GM12878 (cell line): ENCODE measurements at regions not wholly inside any gene's neighbourhood (a gene's known extent, or its start where the extent isn't known, plus 50 kb on each side); places are given as distances from the start of the nearest gene placed in this dataset.

ENCODE experiments used
- ATAC-seq: fragments of 200-7000 bp; cut with Tn5 transposase; 3 replicates; pipeline ENCODE4 v1.9.1; 2020; ENCODE audit warnings: mild to moderate bottlenecking, moderate library complexity
- BruUV-seq: library from RNA; stranded (reverse); fragments of 400-500 nt; replicated peaks from 2 replicates; lab custom pipeline; 2021; lab: Mats Ljungman, UMichigan
- CTCF ChIA-PET: fragments of 300-600 bp; sonication (Branson Sonifier 250); formaldehyde crosslinking; extraction: SDS; loops from one replicate; lab custom pipeline; 2021; ENCODE audit warnings: inconsistent platforms; lab: Yijun Ruan, JAX
- POLR2A ChIA-PET: fragments of 350-600 bp; formaldehyde crosslinking; extraction: SDS; loops from one replicate; lab custom pipeline; 2021; ENCODE audit warnings: inconsistent platforms; lab: Charles Lee
- RAD21 ChIA-PET: fragments of 300-600 bp; sonication (Branson Sonifier 250); formaldehyde crosslinking; loops from one replicate; lab custom pipeline; 2023; ENCODE audit warnings: antibody characterized with exemption; ENCODE audit not compliant: unreplicated experiment; lab: Charles Lee
- SMC1A ChIA-PET: fragments of 300-600 bp; sonication (Branson Sonifier 250); formaldehyde crosslinking; loops from one replicate; lab custom pipeline; 2023; ENCODE audit not compliant: unreplicated experiment, uncharacterized antibody; lab: Charles Lee
- DNase-seq: peaks from one replicate; pipeline ENCODE4 v3.0.0-alpha.2; 2011; ENCODE audit warnings: low read depth, low spot score
- FAIRE-seq: peaks from 3 replicates; lab custom pipeline; 2011; peaks lifted over from hg19 to GRCh38; lab: Jason Lieb, UNC
- H2AFZ ChIP-seq: 2 replicates; pipeline ENCODE4 v1.6.0; 2011; ENCODE audit warnings: low read depth, low read length, control low read depth; ENCODE audit not compliant: control insufficient read depth
- H3K27ac ChIP-seq: 2 replicates; pipeline ENCODE4 v1.5.1; 2011; ENCODE audit warnings: control low read depth; ENCODE audit not compliant: control insufficient read depth, insufficient read depth
- H3K27me3 ChIP-seq, 2 experiments: replicated peaks in 1 of 2; 2 replicates each; pipeline versions ENCODE4 v1.6.0 to v1.6.1; 2011; ENCODE audit warnings: low read length in 1 of 2; ENCODE audit not compliant: control insufficient read depth in 2 of 2, insufficient read depth in 2 of 2
- H3K36me3 ChIP-seq, 2 experiments: 2 replicates each; pipeline ENCODE4 v1.5.1; 2011; ENCODE audit warnings: low read length in 1 of 2; ENCODE audit not compliant: control insufficient read depth in 2 of 2, insufficient read depth in 2 of 2
- H3K4me1 ChIP-seq: 2 replicates; pipeline ENCODE4 v1.6.1; 2011; ENCODE audit warnings: mild to moderate bottlenecking, low read length, moderate library complexity, mixed read lengths; ENCODE audit not compliant: control insufficient read depth, insufficient read depth
- H3K4me2 ChIP-seq: 2 replicates; pipeline ENCODE4 v1.6.0; 2011; ENCODE audit warnings: control low read depth; ENCODE audit not compliant: control insufficient read depth, insufficient read depth
- H3K4me3 ChIP-seq: fragments of 200-600 bp; sonication (generic); 2 replicates; pipeline ENCODE4 v1.5.1; 2016
- H3K79me2 ChIP-seq: 2 replicates; pipeline ENCODE4 v1.6.0; 2011; ENCODE audit warnings: low read length; ENCODE audit not compliant: control insufficient read depth, insufficient read depth
- H3K9ac ChIP-seq: 2 replicates; pipeline ENCODE4 v1.8.0; 2011; ENCODE audit warnings: low read length, control low read depth, mixed read lengths; ENCODE audit not compliant: control insufficient read depth, insufficient read depth
- H3K9me3 ChIP-seq: replicated peaks from 3 replicates; pipeline ENCODE4 v1.5.1; 2011; ENCODE audit warnings: mild to moderate bottlenecking, low read length; ENCODE audit not compliant: control insufficient read depth, insufficient read depth
- H4K20me1 ChIP-seq: 2 replicates; pipeline ENCODE4 v1.6.0; 2011; ENCODE audit not compliant: control insufficient read depth, insufficient read depth
- ATF3 ChIP-seq: IDR thresholded peaks from 2 replicates; pipeline ENCODE4 v1.6.1; 2011; ENCODE audit warnings: low read depth, mild to moderate bottlenecking, low read length, moderate library complexity, borderline replicate concordance; ENCODE audit errors: extremely low read depth
- CEBPB ChIP-seq, 2 experiments: fragments of 150-350 bp in 1 of 2; IDR thresholded peaks; 2 replicates each; pipeline ENCODE4 v1.6.1; 2012 to 2014; ENCODE audit warnings: low read depth in 2 of 2, low read length in 2 of 2, borderline replicate concordance in 1 of 2, inconsistent platforms in 1 of 2
- ESRRA ChIP-seq: IDR thresholded peaks from 2 replicates; pipeline ENCODE4 v1.6.1; 2012; ENCODE audit warnings: mild to moderate bottlenecking, low read length, improper control_type of control experiment
- FOS ChIP-seq: IDR thresholded peaks from 3 replicates; pipeline ENCODE4 v1.6.1; 2011; ENCODE audit warnings: borderline replicate concordance; ENCODE audit not compliant: insufficient read length; ENCODE audit errors: extremely low read depth
- GATAD2B ChIP-seq: fragments of 450-650 bp; conservative IDR thresholded peaks from 2 replicates; pipeline ENCODE4 v1.6.1; 2017; ENCODE audit warnings: low read depth, mild to moderate bottlenecking, moderate library complexity
- HDAC2 ChIP-seq: fragments of 200-600 bp; sonication (generic); IDR thresholded peaks from 2 replicates; pipeline ENCODE4 v1.6.1; 2017
- IRF4 ChIP-seq: IDR thresholded peaks from 2 replicates; pipeline ENCODE4 v1.6.1; 2011; ENCODE audit warnings: low read depth, low read length
- IRF5 ChIP-seq: fragments of 450-650 bp; IDR thresholded peaks from 2 replicates; pipeline ENCODE4 v1.6.1; 2017; ENCODE audit warnings: borderline replicate concordance
- MEF2A ChIP-seq: IDR thresholded peaks from 2 replicates; pipeline ENCODE4 v1.6.1; 2011; ENCODE audit warnings: low read depth, mild to moderate bottlenecking, low read length, moderate library complexity; ENCODE audit not compliant: insufficient read depth
- POLR2A ChIP-seq: IDR thresholded peaks from 2 replicates; pipeline ENCODE4 v1.6.1; 2011; ENCODE audit warnings: low read depth, mild to moderate bottlenecking, low read length
- PRDM15 ChIP-seq: fragments of 450-650 bp; formaldehyde crosslinking; IDR thresholded peaks from 2 replicates; pipeline ENCODE4 v1.4.0; 2020; ENCODE audit warnings: mild to moderate bottlenecking, moderate library complexity
- RAD51 ChIP-seq: fragments of 450-650 bp; IDR thresholded peaks from 2 replicates; pipeline ENCODE4 v1.6.1; 2016; ENCODE audit warnings: moderate library complexity, mild to moderate bottlenecking, inconsistent platforms
- RBBP5 ChIP-seq: fragments of 200-600 bp; sonication (generic); conservative IDR thresholded peaks from 2 replicates; pipeline ENCODE4 v1.6.1; 2016
- RCOR1 ChIP-seq: conservative IDR thresholded peaks from 2 replicates; pipeline ENCODE4 v1.6.1; 2012; ENCODE audit warnings: low read depth, low read length, improper control_type of control experiment
- RELA ChIP-seq: fragments of 450-650 bp; IDR thresholded peaks from 2 replicates; pipeline ENCODE4 v1.8.0; 2014; ENCODE audit warnings: borderline replicate concordance; ENCODE audit not compliant: partially characterized antibody
- ZZZ3 ChIP-seq: IDR thresholded peaks from 2 replicates; pipeline ENCODE4 v1.6.1; 2011; ENCODE audit warnings: low read depth; ENCODE audit not compliant: control insufficient read depth, insufficient read length
- WGBS: methylation state at CpG from one replicate; pipeline ENCODE4 v1.1.6; 2016; ENCODE audit warnings: low lambda C conversion rate; ENCODE audit not compliant: insufficient replicate concordance, insufficient coverage; ENCODE audit errors: missing lambda C conversion rate; 5-methylcytosine and 5-hydroxymethylcytosine counted together
- in situ Hi-C: fragments of 300-500 bp; cut with MboI; formaldehyde crosslinking; loops from 9 replicates; pipeline ENCODE4 v1.14.3; 2018; ENCODE audit warnings: mixed read lengths
- intact Hi-C: fragments of 100-400 bp; cut with micrococcal nuclease; formaldehyde crosslinking; loops from one replicate; pipeline ENCODE4 v1.14.2; 2022; ENCODE audit not compliant: unreplicated experiment

- TF ChIP-seq FOS (no peak), IRF5 (no peak)
Measured at GRCh38 chr2:216319771-216320170, 52.5 kb downstream of the MARCHF4 start (continued).

GRCh38 chr2:216318521-216318874 is 53.8 kb downstream of the MARCHF4 start:
- in situ Hi-C loops (no loop called here), intact Hi-C loops (no loop called here)
- BruUV-seq, result no TSS peak
- Histone ChIP-seq H4K20me1 (no peaks in the 10 kb centered on the region), H2AFZ (no peak overlapping the region), H3K27ac (no peak overlapping the region), H3K36me3 (no peaks in the 10 kb centered on the region), H3K4me2 (no peak overlapping the region), H3K9me3 (no peaks in the 10 kb centered on the region), H3K9ac (no peak overlapping the region), H3K79me2 (no peaks in the 10 kb centered on the region), H3K4me3 (no peak overlapping the region), H3K4me1 (no peaks in the 10 kb centered on the region), H3K27me3 (peaks cover 0 to 3% of the 10 kb centered on the region in 2 experiments; a peak in 2 of 4 replicates)
- CTCF ChIA-PET, result interaction anchor here (0.6 kb wide), 1 partner anchor 1528 kb away, joined by 3 read pairs; no protein-coding TSS in a partner anchor
- 19% methylated on average over 2 of the region's 2 CpGs for WGBS
- DNase-seq, result no peak
- SMC1A ChIA-PET, result interaction anchor here (0.7 to 1.4 kb wide), 2 partner anchors 10 to 15 kb away, joined by 3 read pairs; no protein-coding TSS in a partner anchor
- ATAC-seq, result no peak
- POLR2A ChIA-PET, result no interaction called here
- FAIRE-seq, result no peak
- RAD21 ChIA-PET, result no interaction called here
- no peak for TF ChIP-seq POLR2A
- TF ChIP-seq RELA, result no peak
- TF ChIP-seq PRDM15, result no peak
- no peak for TF ChIP-seq RBBP5
- TF ChIP-seq RCOR1, result no peak
- TF ChIP-seq IRF4, result no peak
- TF ChIP-seq RAD51, result no peak
- no peak for TF ChIP-seq CEBPB (IDR thresholded peaks at IDR 0.05; ENCODE audit: borderline replicate concordance in 1 of 2, low read depth in 2 of 2, low read length in 2 of 2)
- no peak for TF ChIP-seq ESRRA
- no peak for TF ChIP-seq ZZZ3
- TF ChIP-seq MEF2A, result no peak
- no peak for TF ChIP-seq HDAC2
- no peak for TF ChIP-seq GATAD2B
- TF ChIP-seq ATF3, result no peak
